GM12878 (cell line): ENCODE measurements at regions not wholly inside any gene's neighbourhood (a gene's known extent, or its start where the extent isn't known, plus 50 kb on each side); places are given as distances from the start of the nearest gene placed in this dataset.

Source experiments
- ATAC-seq: fragments of 200-7000 bp; cut with Tn5 transposase; 3 replicates; pipeline ENCODE4 v1.9.1; 2020; ENCODE audit warnings: mild to moderate bottlenecking, moderate library complexity
- BruUV-seq: library from RNA; stranded (reverse); fragments of 400-500 nt; replicated peaks from 2 replicates; lab custom pipeline; 2021; lab: Mats Ljungman, UMichigan
- CTCF ChIA-PET: fragments of 300-600 bp; sonication (Branson Sonifier 250); formaldehyde crosslinking; extraction: SDS; loops from one replicate; lab custom pipeline; 2021; ENCODE audit warnings: inconsistent platforms; lab: Yijun Ruan, JAX
- POLR2A ChIA-PET: fragments of 350-600 bp; formaldehyde crosslinking; extraction: SDS; loops from one replicate; lab custom pipeline; 2021; ENCODE audit warnings: inconsistent platforms; lab: Charles Lee
- RAD21 ChIA-PET: fragments of 300-600 bp; sonication (Branson Sonifier 250); formaldehyde crosslinking; loops from one replicate; lab custom pipeline; 2023; ENCODE audit warnings: antibody characterized with exemption; ENCODE audit not compliant: unreplicated experiment; lab: Charles Lee
- SMC1A ChIA-PET: fragments of 300-600 bp; sonication (Branson Sonifier 250); formaldehyde crosslinking; loops from one replicate; lab custom pipeline; 2023; ENCODE audit not compliant: unreplicated experiment, uncharacterized antibody; lab: Charles Lee
- DNase-seq: peaks from one replicate; pipeline ENCODE4 v3.0.0-alpha.2; 2011; ENCODE audit warnings: low read depth, low spot score
- FAIRE-seq: peaks from 3 replicates; lab custom pipeline; 2011; peaks lifted over from hg19 to GRCh38; lab: Jason Lieb, UNC
- H2AFZ ChIP-seq: 2 replicates; pipeline ENCODE4 v1.6.0; 2011; ENCODE audit warnings: low read depth, low read length, control low read depth; ENCODE audit not compliant: control insufficient read depth
- H3K27ac ChIP-seq: 2 replicates; pipeline ENCODE4 v1.5.1; 2011; ENCODE audit warnings: control low read depth; ENCODE audit not compliant: control insufficient read depth, insufficient read depth
- H3K27me3 ChIP-seq, 2 experiments: replicated peaks in 1 of 2; 2 replicates each; pipeline versions ENCODE4 v1.6.0 to v1.6.1; 2011; ENCODE audit warnings: low read length in 1 of 2; ENCODE audit not compliant: control insufficient read depth in 2 of 2, insufficient read depth in 2 of 2
- H3K36me3 ChIP-seq, 2 experiments: 2 replicates each; pipeline ENCODE4 v1.5.1; 2011; ENCODE audit warnings: low read length in 1 of 2; ENCODE audit not compliant: control insufficient read depth in 2 of 2, insufficient read depth in 2 of 2
- H3K4me1 ChIP-seq: 2 replicates; pipeline ENCODE4 v1.6.1; 2011; ENCODE audit warnings: mild to moderate bottlenecking, low read length, moderate library complexity, mixed read lengths; ENCODE audit not compliant: control insufficient read depth, insufficient read depth
- H3K4me2 ChIP-seq: 2 replicates; pipeline ENCODE4 v1.6.0; 2011; ENCODE audit warnings: control low read depth; ENCODE audit not compliant: control insufficient read depth, insufficient read depth
- H3K4me3 ChIP-seq: fragments of 200-600 bp; sonication (generic); 2 replicates; pipeline ENCODE4 v1.5.1; 2016
- H3K79me2 ChIP-seq: 2 replicates; pipeline ENCODE4 v1.6.0; 2011; ENCODE audit warnings: low read length; ENCODE audit not compliant: control insufficient read depth, insufficient read depth
- H3K9ac ChIP-seq: 2 replicates; pipeline ENCODE4 v1.8.0; 2011; ENCODE audit warnings: low read length, control low read depth, mixed read lengths; ENCODE audit not compliant: control insufficient read depth, insufficient read depth
- H3K9me3 ChIP-seq: replicated peaks from 3 replicates; pipeline ENCODE4 v1.5.1; 2011; ENCODE audit warnings: mild to moderate bottlenecking, low read length; ENCODE audit not compliant: control insufficient read depth, insufficient read depth
- H4K20me1 ChIP-seq: 2 replicates; pipeline ENCODE4 v1.6.0; 2011; ENCODE audit not compliant: control insufficient read depth, insufficient read depth
- ATF7 ChIP-seq: fragments of 450-650 bp; IDR thresholded peaks from 2 replicates; pipeline ENCODE4 v1.6.1; 2016; ENCODE audit warnings: low read depth, mild to moderate bottlenecking
- CHD4 ChIP-seq: fragments of 200-600 bp; sonication (generic); IDR thresholded peaks from 2 replicates; pipeline ENCODE4 v1.6.1; 2016; ENCODE audit warnings: mild to moderate bottlenecking
- EED ChIP-seq: sonication (generic); IDR thresholded peaks from 2 replicates; pipeline ENCODE4 v1.6.1; 2016; ENCODE audit warnings: antibody characterized with exemption, low read depth
- EGR1 ChIP-seq, 2 experiments: IDR thresholded peaks; 1 replicate in 1 of 2; 2 replicates in 1 of 2; pipeline ENCODE4 v1.6.1; 2011 to 2012; ENCODE audit warnings: low read depth in 2 of 2, low read length in 2 of 2, borderline replicate concordance in 1 of 2, mild to moderate bottlenecking in 1 of 2, moderate library complexity in 1 of 2
- EZH2 ChIP-seq: IDR thresholded peaks from 2 replicates; pipeline ENCODE4 v1.6.1; 2012; ENCODE audit warnings: low read depth, mild to moderate bottlenecking, control low read depth, inconsistent platforms, low read length, borderline replicate concordance; ENCODE audit not compliant: control insufficient read depth
- HCFC1 ChIP-seq: fragments of 150-350 bp; IDR thresholded peaks from 2 replicates; pipeline ENCODE4 v1.6.1; 2014; ENCODE audit warnings: low read length
- IRF4 ChIP-seq: IDR thresholded peaks from 2 replicates; pipeline ENCODE4 v1.6.1; 2011; ENCODE audit warnings: low read depth, low read length
- MEF2B ChIP-seq: fragments of 450-650 bp; IDR thresholded peaks from 2 replicates; pipeline ENCODE4 v1.6.1; 2018; ENCODE audit warnings: mild to moderate bottlenecking, moderate library complexity; ENCODE audit not compliant: partially characterized antibody, poor library complexity, severe bottlenecking
- PML ChIP-seq: IDR thresholded peaks from 2 replicates; pipeline ENCODE4 v1.6.1; 2012; ENCODE audit warnings: low read length, inconsistent platforms
- RBBP5 ChIP-seq: fragments of 200-600 bp; sonication (generic); conservative IDR thresholded peaks from 2 replicates; pipeline ENCODE4 v1.6.1; 2016
- SMAD1 ChIP-seq: fragments of 450-650 bp; IDR thresholded peaks from 2 replicates; pipeline ENCODE4 v1.6.1; 2018; ENCODE audit warnings: mild to moderate bottlenecking, low read depth; ENCODE audit not compliant: partially characterized antibody
- SPI1 ChIP-seq: IDR thresholded peaks from 2 replicates; pipeline ENCODE4 v1.6.1; 2011; ENCODE audit warnings: low read depth, mild to moderate bottlenecking, low read length, moderate library complexity, borderline replicate concordance; ENCODE audit not compliant: insufficient read depth
- ZNF207 ChIP-seq: fragments of 450-650 bp; IDR thresholded peaks from 2 replicates; pipeline ENCODE4 v1.6.1; 2014; ENCODE audit warnings: antibody characterized with exemption, mild to moderate bottlenecking, borderline replicate concordance
- ZNF622 ChIP-seq: fragments of 450-650 bp; IDR thresholded peaks from 2 replicates; pipeline ENCODE4 v1.6.1; 2017; ENCODE audit warnings: mild to moderate bottlenecking, inconsistent platforms
- ZZZ3 ChIP-seq: IDR thresholded peaks from 2 replicates; pipeline ENCODE4 v1.6.1; 2011; ENCODE audit warnings: low read depth; ENCODE audit not compliant: control insufficient read depth, insufficient read length
- WGBS: methylation state at CpG from one replicate; pipeline ENCODE4 v1.1.6; 2016; ENCODE audit warnings: low lambda C conversion rate; ENCODE audit not compliant: insufficient replicate concordance, insufficient coverage; ENCODE audit errors: missing lambda C conversion rate; 5-methylcytosine and 5-hydroxymethylcytosine counted together
- in situ Hi-C: fragments of 300-500 bp; cut with MboI; formaldehyde crosslinking; loops from 9 replicates; pipeline ENCODE4 v1.14.3; 2018; ENCODE audit warnings: mixed read lengths
- intact Hi-C: fragments of 100-400 bp; cut with micrococcal nuclease; formaldehyde crosslinking; loops from one replicate; pipeline ENCODE4 v1.14.2; 2022; ENCODE audit not compliant: unreplicated experiment

DNA sequence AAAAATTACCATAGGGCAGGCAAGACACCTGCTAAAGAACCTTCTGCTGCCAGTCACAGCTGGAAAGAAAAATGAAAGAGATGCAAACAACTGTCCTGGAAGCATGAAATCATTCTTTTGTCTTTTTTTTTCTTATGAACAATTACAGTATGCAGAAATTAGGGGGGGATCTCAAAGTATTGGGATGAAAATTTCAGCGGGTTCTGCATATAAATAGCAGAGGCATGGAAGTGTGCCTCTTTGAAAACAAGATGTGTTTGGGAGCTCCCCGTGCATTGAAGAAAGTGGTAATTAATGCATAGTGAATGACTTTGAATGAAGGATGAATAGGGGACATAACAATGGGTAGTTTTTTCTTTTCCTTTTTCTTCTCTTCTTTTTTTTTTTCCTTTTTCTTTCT lies 431.2 kb downstream of the SOX2 start:
- H3K79me2 ChIP-seq, result no peaks in the 10 kb centered on the region
- no peaks in the 10 kb centered on the region for H3K27me3 ChIP-seq
- H2AFZ ChIP-seq, result no peak overlapping the region
- ATAC-seq (no peak), DNase-seq (no peak), FAIRE-seq (no peak)
- H3K4me1 ChIP-seq, result no peaks in the 10 kb centered on the region
- no peaks in the 10 kb centered on the region for H3K9me3 ChIP-seq
- intact Hi-C loops (no loop called here), in situ Hi-C loops (no loop called here)
- TF ChIP-seq EZH2, result no peak
- TF ChIP-seq ZNF207, result no peak
- TF ChIP-seq RBBP5, result no peak
- TF ChIP-seq ATF7, result no peak
- no peak for TF ChIP-seq MEF2B
- TF ChIP-seq CHD4, result no peak
- no peak for TF ChIP-seq IRF4
- no peak for TF ChIP-seq ZNF622
- no peak for TF ChIP-seq EED
- TF ChIP-seq EGR1 (IDR thresholded peaks at IDR 0.05; ENCODE audit: borderline replicate concordance in 1 of 2, low read depth in 2 of 2, low read length in 2 of 2), result no peak
- no peak for TF ChIP-seq HCFC1
- no peak for TF ChIP-seq PML
- TF ChIP-seq ZZZ3, result no peak
- no peak for TF ChIP-seq SPI1
- TF ChIP-seq SMAD1, result no peak
- H3K36me3 ChIP-seq, result no peaks in the 10 kb centered on the region
- H3K27ac ChIP-seq, result no peak overlapping the region
- ChIA-PET POLR2A (no interaction called here), CTCF (no interaction called here), RAD21 (no interaction called here), SMC1A (no interaction called here)
- no peak overlapping the region for H3K4me2 ChIP-seq
- H3K4me3 ChIP-seq, result no peak overlapping the region
- H3K9ac ChIP-seq, result no peak overlapping the region
- BruUV-seq, result no TSS peak
- WGBS, result 17% methylated on average over 2 of the region's 2 CpGs
- H4K20me1 ChIP-seq, result no peaks in the 10 kb centered on the region
